Stimulated activated CD4-positive, alpha-beta T cell treated with anti-CD3 and anti-CD28 coated beads, Interleukin-4, amount 100 ng/mL, for 24 hours (primary cell): ENCODE measurements at regions not wholly inside any gene's neighbourhood (a gene's known extent, or its start where the extent isn't known, plus 50 kb on each side); places are given as distances from the start of the nearest gene placed in this dataset.
A peak's percentile ranks its signal among the peaks of the same experiment; 100 is the strongest.

Source experiments
- DNase-seq: peaks from one replicate; pipeline ENCODE4 v3.0.0-alpha.2; 2020

DNA sequence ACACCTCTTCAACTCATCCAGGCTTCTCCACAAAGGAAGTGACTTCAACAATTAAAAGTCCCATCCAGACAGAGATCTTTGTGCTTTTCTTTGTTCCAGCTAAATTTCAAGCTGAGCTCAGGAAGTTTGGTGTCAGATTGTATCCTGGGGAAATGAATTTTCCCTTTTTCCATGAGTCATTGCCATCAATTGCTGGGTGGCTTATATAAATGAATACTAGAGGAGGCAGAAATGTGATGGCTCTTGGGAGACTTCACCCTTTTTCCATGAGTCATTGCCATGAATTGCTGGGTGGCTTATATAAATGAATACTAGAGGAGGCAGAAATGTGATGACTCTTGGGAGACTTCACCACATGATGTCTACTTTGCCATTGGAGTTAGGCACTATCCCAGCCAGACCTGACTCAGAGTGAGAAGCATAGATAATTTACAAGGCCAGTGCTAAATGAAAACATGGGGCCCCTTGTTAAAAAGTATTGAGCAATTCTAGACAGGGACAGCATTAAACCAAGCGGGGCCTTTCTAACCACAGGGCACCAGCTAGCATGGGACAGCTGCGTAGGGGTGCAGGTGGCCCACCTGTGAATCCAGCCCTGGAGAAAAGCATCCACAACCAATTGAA lies 339.2 kb upstream of the PODXL start:
- DNase-seq: no peak

GRCh38 chr7:131893631-131894340 lies 337.4 kb upstream of the PODXL start:
- no peak for DNase-seq

GRCh38 chr7:131890176-131890575 lies 333.7 kb upstream of the PODXL start:
- DNase-seq: no peak

GRCh38 chr7:131889572-131890150 lies 333.2 kb upstream of the PODXL start:
- no peak for DNase-seq

GRCh38 chr7:131883769-131884168 lies 327.3 kb upstream of the PODXL start:
- no peak for DNase-seq

DNA sequence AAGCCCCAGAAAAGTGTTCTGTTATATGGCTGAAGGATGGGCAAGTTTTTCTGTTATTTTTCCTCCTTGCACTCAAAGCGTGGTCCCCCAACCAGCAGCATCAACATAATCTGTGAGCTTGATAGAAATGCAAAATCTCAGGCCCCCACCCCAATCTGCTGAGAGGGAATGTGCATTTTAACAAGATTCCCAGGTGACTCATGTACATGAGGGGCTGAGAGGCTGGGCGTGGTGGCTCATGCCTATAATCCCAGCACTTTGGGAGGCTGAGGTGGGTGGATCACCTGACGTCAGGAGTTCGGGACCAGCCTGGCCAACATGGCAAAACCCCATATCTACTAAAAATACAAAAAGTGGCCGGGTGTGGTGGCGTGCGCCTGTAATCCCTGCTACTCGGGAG lies 326.8 kb upstream of the PODXL start:
- DNase-seq: no peak

- no peak for DNase-seq
These were observed 325.9 kb upstream of the PODXL start for GRCh38 chr7:131882321-131882720.

DNA sequence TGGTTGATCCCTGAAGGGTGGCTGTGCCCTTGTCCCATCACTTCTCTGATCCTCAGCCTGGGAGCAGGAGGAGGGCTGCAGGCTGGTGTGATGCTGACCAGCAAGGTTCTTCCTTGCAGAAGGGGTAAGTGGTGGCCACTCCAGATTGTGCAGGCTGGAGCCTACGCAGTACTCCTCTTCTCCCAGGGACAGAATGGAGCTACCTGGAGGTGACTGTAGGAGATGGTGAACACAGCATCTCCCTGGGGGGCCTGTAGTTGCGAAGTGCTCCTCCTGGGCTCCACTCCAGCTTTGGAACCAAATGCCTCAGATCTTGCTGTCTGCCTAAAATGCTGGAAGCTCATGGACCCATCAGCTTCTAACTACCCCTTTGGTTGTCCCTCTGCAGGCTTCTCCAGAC lies 323.6 kb upstream of the PODXL start:
- no peak for DNase-seq

DNA sequence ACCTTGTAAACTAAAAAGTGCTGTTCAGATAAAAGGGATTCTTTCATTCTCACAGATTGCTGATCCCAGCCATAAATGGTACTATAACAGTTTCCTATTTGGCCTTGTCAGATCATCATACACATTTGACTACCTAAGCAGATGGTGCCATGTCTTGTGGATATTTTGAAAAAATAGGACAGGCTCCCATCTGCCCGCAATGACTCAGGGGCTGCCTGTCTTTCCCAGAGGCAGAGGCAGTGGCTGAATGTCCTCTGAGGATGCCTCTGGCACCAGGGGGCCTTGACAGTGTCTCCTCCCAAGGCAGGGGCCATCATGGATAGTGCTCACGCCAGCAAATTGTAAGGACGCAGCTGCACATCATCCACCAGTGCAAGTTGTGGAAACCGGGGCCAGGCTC lies 323.0 kb upstream of the PODXL start:
- DNase-seq: no peak

GRCh38 chr7:131878777-131879176 lies 322.3 kb upstream of the PODXL start:
- no peak for DNase-seq

GRCh38 chr7:131873581-131873980 lies 317.2 kb upstream of the PODXL start:
- DNase-seq: no peak

DNA sequence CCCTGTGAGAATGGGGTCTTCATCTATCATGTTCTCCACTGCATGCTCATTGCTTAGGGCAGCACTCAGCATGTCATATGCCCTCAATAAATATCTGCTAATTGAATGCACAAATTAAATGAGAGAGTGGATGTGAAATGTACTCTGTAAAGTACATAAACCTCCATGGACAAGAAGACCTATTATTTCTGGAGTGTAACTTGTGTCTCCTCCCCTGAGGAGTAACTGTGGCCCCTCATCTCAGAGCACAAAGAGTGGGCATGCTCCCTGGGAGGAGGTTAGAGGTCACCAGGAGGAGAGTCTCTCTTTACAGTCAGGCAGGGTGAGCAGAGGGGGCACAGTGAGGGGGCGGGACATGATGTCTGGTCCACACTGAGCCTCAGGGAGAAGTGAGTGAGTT lies 313.6 kb upstream of the PODXL start:
- DNase-seq: no peak

- no peak for DNase-seq
These were observed 312.9 kb upstream of the PODXL start for GRCh38 chr7:131869169-131869844.

DNA sequence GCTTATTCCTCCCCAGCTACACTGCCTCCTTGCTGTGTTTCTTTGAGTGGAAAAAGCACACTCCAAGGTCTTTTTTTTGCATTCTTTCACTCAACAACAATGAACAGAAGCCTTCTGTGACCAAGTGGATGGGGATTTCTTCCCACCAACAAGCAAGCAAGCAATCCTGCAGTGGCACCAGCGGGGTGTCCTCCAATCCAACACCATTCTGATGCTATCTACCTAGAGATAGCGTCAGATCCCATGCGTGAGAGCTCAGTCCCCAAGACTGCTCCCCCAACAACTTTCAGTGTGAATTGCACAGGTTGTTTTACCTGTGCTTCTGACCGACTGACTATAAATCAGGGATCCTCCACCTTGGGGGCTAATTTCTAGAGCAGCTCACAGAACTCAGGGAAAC lies 311.0 kb upstream of the PODXL start:
- DNase-seq: no peak

DNA sequence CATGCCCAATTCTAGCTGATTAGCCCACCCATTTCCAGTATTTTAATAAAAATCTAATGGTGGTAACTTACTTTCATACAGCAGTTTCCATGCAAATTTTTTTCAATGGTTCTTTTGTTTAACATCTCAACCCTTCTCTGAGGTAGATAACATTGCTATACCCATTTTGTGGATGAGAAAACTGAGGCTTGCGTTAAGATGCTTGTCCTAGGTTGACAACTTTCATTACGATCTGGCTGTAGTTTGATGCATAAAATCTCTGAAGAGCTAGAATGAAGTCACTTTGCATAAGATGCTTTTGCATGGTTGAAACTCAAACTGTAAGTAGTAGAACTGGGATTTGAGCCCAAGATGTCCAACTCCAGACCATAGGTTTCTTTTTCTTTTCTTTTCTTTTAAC lies 309.5 kb upstream of the PODXL start:
- DNase-seq: no peak

- no peak for DNase-seq
These were observed 305.4 kb upstream of the PODXL start for GRCh38 chr7:131861620-131862346.

DNA sequence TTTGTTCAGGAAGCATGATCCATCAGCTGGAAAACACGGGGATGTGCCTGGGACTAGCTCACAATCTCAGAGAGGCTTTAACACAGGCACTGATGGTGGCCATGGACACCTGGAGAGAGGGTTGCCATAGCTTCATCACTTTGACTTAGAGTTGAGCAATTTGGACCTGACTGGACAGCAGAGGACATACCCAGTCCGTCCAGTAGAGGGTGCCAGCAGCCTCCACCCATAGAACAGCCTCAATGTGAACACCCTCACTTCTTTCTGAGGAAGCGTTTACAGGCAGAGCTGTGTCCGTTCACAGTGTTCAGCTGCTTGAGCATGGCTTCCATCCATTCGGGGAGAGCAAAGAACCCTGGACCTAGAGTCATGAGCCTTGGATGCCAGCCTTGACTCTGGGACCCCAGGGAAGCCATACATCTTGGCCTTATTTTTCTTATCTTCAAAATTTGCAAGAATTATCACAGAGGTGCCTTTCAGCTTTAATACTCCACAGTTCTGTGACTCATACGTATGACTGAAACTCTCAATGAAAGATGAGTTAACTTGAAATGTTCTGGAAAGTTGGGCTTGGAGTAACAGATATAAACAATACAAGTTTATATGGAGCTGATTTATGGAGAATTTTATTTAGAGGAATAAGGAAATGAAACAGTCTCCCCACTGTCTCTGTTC lies 302.9 kb upstream of the PODXL start:
- peak; percentile 19 for DNase-seq

- DNase-seq: no peak
These were observed 302.2 kb upstream of the PODXL start for GRCh38 chr7:131858611-131859010.

GRCh38 chr7:131849472-131849871 lies 293.0 kb upstream of the PODXL start:
- no peak for DNase-seq

GRCh38 chr7:131848033-131848432 lies 291.6 kb upstream of the PODXL start:
- no peak for DNase-seq

GRCh38 chr7:131845573-131846314 lies 289.3 kb upstream of the PODXL start:
- no peak for DNase-seq

- DNase-seq: no peak
These were observed 287.9 kb upstream of the PODXL start for GRCh38 chr7:131844369-131844768.
